DND-41 (cell line): ENCODE measurements at regions not wholly inside any gene's neighbourhood (a gene's known extent, or its start where the extent isn't known, plus 50 kb on each side); places are given as distances from the start of the nearest gene placed in this dataset.

Experiments used
- EZH2 ChIP-seq: IDR thresholded peaks from 3 replicates; pipeline ENCODE4 v1.6.1; 2012; ENCODE audit warnings: borderline replicate concordance, low read depth, mild to moderate bottlenecking, moderate library complexity, low read length, inconsistent platforms; ENCODE audit not compliant: severe bottlenecking
- TF ChIP-seq, protein P1 (sequence below): IDR thresholded peaks from 2 replicates; pipeline ENCODE4 v1.5.1; 2012; ENCODE audit warnings: borderline replicate concordance, low read length, moderate library complexity, mild to moderate bottlenecking; ENCODE audit not compliant: poor library complexity, severe bottlenecking; ENCODE audit errors: extremely low read depth

DNA sequence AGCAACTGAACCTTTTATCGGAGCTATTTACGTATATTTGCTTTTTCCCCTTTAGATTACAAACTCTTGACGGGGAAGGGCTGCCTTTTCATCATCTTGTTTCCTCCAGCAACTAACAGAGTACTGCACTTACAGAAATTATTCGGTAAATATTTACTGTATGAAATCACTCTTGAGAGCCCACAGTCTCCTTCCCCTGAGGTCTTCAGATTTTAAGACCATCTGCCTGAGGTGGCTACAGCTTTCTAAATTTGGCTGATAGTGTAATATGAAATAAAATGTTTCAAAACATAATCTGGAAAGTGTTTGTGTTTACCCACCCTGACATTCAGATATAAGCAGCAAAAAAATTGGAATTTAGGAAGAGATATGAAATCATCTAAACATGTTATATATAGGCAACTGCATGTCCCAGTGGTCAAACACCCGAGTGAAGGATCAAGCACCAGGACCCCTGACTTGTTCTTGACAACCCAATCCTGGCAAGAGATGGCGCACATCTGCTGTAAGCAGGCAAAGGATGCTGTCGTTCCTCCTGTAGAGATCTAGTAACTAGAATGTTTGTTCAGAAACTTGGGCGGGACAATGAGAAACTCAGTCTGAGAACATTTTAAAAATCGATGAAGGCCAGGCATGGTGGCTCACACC lies 60.9 kb downstream of the SIPA1L2 start:
- TF ChIP-seq, protein P1, sequence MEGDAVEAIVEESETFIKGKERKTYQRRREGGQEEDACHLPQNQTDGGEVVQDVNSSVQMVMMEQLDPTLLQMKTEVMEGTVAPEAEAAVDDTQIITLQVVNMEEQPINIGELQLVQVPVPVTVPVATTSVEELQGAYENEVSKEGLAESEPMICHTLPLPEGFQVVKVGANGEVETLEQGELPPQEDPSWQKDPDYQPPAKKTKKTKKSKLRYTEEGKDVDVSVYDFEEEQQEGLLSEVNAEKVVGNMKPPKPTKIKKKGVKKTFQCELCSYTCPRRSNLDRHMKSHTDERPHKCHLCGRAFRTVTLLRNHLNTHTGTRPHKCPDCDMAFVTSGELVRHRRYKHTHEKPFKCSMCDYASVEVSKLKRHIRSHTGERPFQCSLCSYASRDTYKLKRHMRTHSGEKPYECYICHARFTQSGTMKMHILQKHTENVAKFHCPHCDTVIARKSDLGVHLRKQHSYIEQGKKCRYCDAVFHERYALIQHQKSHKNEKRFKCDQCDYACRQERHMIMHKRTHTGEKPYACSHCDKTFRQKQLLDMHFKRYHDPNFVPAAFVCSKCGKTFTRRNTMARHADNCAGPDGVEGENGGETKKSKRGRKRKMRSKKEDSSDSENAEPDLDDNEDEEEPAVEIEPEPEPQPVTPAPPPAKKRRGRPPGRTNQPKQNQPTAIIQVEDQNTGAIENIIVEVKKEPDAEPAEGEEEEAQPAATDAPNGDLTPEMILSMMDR: no peak
- TF ChIP-seq EZH2: no peak
